ENCODE measurements at regions not wholly inside any gene's neighbourhood (a gene's known extent, or its start where the extent isn't known, plus 50 kb on each side); places are given as distances from the start of the nearest gene placed in this dataset.

DNA sequence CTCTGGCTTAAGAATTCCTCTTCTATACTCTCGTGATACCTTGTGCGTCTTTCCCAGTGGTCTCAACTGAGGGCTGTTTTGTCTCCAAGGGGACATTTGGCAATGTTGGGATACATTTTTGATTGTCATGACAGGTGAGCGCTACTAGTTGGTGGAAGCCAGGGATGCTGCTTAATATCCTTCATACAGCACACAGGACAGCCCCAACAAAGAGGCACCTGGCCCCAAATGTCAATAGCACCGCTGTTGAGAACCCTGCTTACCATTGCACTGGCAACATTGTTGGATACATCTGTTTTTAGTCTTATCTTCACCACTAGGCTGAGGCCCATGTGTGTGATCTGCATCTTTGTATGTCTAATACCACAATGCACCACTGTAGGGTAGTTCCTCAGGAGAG, 114.1 kb downstream of the C9orf152 start:
- TF ChIP-seq, protein P1, sequence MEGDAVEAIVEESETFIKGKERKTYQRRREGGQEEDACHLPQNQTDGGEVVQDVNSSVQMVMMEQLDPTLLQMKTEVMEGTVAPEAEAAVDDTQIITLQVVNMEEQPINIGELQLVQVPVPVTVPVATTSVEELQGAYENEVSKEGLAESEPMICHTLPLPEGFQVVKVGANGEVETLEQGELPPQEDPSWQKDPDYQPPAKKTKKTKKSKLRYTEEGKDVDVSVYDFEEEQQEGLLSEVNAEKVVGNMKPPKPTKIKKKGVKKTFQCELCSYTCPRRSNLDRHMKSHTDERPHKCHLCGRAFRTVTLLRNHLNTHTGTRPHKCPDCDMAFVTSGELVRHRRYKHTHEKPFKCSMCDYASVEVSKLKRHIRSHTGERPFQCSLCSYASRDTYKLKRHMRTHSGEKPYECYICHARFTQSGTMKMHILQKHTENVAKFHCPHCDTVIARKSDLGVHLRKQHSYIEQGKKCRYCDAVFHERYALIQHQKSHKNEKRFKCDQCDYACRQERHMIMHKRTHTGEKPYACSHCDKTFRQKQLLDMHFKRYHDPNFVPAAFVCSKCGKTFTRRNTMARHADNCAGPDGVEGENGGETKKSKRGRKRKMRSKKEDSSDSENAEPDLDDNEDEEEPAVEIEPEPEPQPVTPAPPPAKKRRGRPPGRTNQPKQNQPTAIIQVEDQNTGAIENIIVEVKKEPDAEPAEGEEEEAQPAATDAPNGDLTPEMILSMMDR (IDR thresholded peaks at IDR 0.05): no peak
- no peak for TF ChIP-seq POLR2A (IDR thresholded peaks at IDR 0.05)

Data from testis (tissue), 2 donors.